OCI-LY1 (cell line): ENCODE measurements at regions not wholly inside any gene's neighbourhood (a gene's known extent, or its start where the extent isn't known, plus 50 kb on each side); places are given as distances from the start of the nearest gene placed in this dataset.

Experiments used
- H2AFZ ChIP-seq: fragments of 200-600 bp; sonication (generic), shearing (Covaris generic); 2 replicates; pipeline ENCODE4 v1.6.0; 2014; ENCODE audit warnings: antibody characterized with exemption, mild to moderate bottlenecking, low read length
- H3F3A ChIP-seq: fragments of 200-600 bp; sonication (generic), shearing (Covaris generic); 2 replicates; pipeline ENCODE4 v1.6.0; 2014; ENCODE audit warnings: mild to moderate bottlenecking, antibody characterized with exemption, low read length, moderate library complexity; ENCODE audit not compliant: insufficient read depth
- H3K27ac ChIP-seq: fragments of 200-600 bp; sonication (generic); 2 replicates; pipeline ENCODE4 v1.5.1; 2014; ENCODE audit warnings: low read length, mixed run types, mild to moderate bottlenecking, low read depth; ENCODE audit not compliant: poor library complexity, severe bottlenecking
- H3K27me3 ChIP-seq: fragments of 200-600 bp; sonication (generic); 2 replicates; pipeline ENCODE4 v1.6.0; 2014; ENCODE audit warnings: antibody characterized with exemption, mild to moderate bottlenecking, low read length, moderate library complexity; ENCODE audit not compliant: insufficient read depth
- H3K36me3 ChIP-seq: fragments of 200-600 bp; sonication (generic); 2 replicates; pipeline ENCODE4 v1.6.1; 2014; ENCODE audit warnings: mild to moderate bottlenecking, antibody characterized with exemption, low read length, moderate library complexity, mixed read lengths; ENCODE audit not compliant: insufficient read depth
- H3K4me1 ChIP-seq: fragments of 200-600 bp; sonication (generic); 2 replicates; pipeline ENCODE4 v1.5.1; 2014; ENCODE audit warnings: mild to moderate bottlenecking, low read length, moderate library complexity; ENCODE audit not compliant: insufficient read depth, severe bottlenecking
- H3K4me2 ChIP-seq: fragments of 200-600 bp; sonication (generic), shearing (Covaris generic); 2 replicates; pipeline ENCODE4 v1.6.1; 2014; ENCODE audit warnings: low read length
- H3K4me3 ChIP-seq: fragments of 200-600 bp; sonication (generic); 2 replicates; pipeline ENCODE4 v1.5.1; 2014; ENCODE audit warnings: low read length, low read depth, mild to moderate bottlenecking, mixed read lengths; ENCODE audit not compliant: poor library complexity, severe bottlenecking
- H3K79me2 ChIP-seq: fragments of 200-600 bp; shearing (Covaris generic); 2 replicates; pipeline ENCODE4 v1.6.1; 2016; ENCODE audit warnings: mixed run types, low read length, mixed read lengths; ENCODE audit not compliant: insufficient read depth
- H3K9ac ChIP-seq: fragments of 200-600 bp; sonication (generic), shearing (Covaris generic); 2 replicates; pipeline ENCODE4 v1.6.1; 2014; ENCODE audit warnings: mild to moderate bottlenecking, low read length, mixed read lengths
- H3K9me2 ChIP-seq: fragments of 200-600 bp; sonication (generic), shearing (Covaris generic); 2 replicates; pipeline ENCODE4 v1.6.1; 2014; ENCODE audit warnings: low read depth, mild to moderate bottlenecking, low read length, mixed read lengths
- H3K9me3 ChIP-seq: fragments of 200-600 bp; shearing (Covaris generic); 2 replicates; pipeline ENCODE4 v1.6.1; 2014; ENCODE audit warnings: low read length, mixed read lengths
- H4K20me1 ChIP-seq: fragments of 200-600 bp; sonication (generic), shearing (Covaris generic); 2 replicates; pipeline ENCODE4 v1.6.0; 2016; ENCODE audit warnings: mild to moderate bottlenecking, low read length; ENCODE audit not compliant: insufficient read depth
- CTCF ChIP-seq: fragments of 200-600 bp; sonication (generic), shearing (Covaris generic); IDR thresholded peaks from 2 replicates; pipeline ENCODE4 v1.5.1; 2017; ENCODE audit warnings: mild to moderate bottlenecking, antibody characterized with exemption, low read length, moderate library complexity, mixed read lengths
- EZH2 ChIP-seq: fragments of 200-600 bp; sonication (generic), shearing (Covaris generic); IDR thresholded peaks from 2 replicates; pipeline ENCODE4 v1.8.0; 2017; ENCODE audit warnings: borderline replicate concordance, mixed run types, mild to moderate bottlenecking, antibody characterized with exemption, low read length, moderate library complexity, mixed read lengths

DNA sequence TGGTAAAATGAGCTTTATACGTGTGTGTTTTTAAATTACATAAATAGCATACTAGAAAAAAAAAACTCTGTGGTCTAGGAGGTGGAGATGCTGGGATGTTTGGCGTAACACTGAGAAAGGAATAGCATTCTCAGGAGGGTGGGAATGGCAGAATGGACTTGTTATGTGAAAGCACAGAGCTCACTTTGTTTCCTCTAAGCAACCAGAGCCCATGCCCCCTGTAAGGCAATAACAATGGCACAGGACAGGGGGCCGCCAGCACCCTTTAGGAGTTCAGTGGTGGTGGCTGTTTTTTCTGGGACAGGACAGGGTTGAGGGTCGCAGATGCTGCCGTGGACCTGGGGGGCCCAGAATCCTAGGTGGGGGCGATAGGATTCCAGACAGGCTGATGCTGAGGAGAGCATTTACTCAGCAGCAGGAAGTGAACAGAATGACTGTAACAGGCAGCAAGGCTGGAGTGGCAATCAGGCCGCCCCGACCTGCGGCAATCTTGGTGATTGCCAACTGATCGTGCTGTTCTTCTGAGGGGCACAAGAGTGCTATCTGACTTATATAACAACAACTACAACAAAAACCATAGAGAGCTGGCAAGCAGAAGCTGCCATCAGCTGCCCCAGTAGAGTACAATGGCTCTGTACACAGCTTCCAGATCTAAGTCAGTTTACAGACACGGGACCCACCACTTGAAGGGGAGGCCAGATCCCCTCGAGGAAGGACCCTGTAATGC, 160.4 kb downstream of the UACA start:
- H4K20me1 ChIP-seq, result no peaks in the 10 kb centered on the region
- no peak for TF ChIP-seq CTCF
- TF ChIP-seq EZH2, result no peak
- H3K9me3 ChIP-seq, result no peaks in the 10 kb centered on the region
- H2AFZ ChIP-seq, result no peak overlapping the region
- H3K27ac ChIP-seq, result no peak overlapping the region
- no peaks in the 10 kb centered on the region for H3K27me3 ChIP-seq
- no peak overlapping the region for H3K4me3 ChIP-seq
- H3K36me3 ChIP-seq, result no peaks in the 10 kb centered on the region
- H3F3A ChIP-seq, result no peaks in the 10 kb centered on the region
- no peaks in the 10 kb centered on the region for H3K9me2 ChIP-seq
- no peaks in the 10 kb centered on the region for H3K79me2 ChIP-seq
- H3K4me1 ChIP-seq, result no peaks in the 10 kb centered on the region
- H3K9ac ChIP-seq, result no peak overlapping the region
- H3K4me2 ChIP-seq, result no peak overlapping the region

GRCh38 chr15:70602281-70602680, 161.1 kb downstream of the UACA start:
- Histone ChIP-seq H3K9ac (no peak overlapping the region), H3K4me3 (no peak overlapping the region), H3F3A (no peaks in the 10 kb centered on the region), H3K9me2 (no peaks in the 10 kb centered on the region), H3K27ac (no peak overlapping the region), H3K4me2 (no peak overlapping the region), H4K20me1 (no peaks in the 10 kb centered on the region), H3K4me1 (no peaks in the 10 kb centered on the region), H3K9me3 (no peaks in the 10 kb centered on the region), H3K36me3 (no peaks in the 10 kb centered on the region), H3K27me3 (no peaks in the 10 kb centered on the region), H2AFZ (no peak overlapping the region), H3K79me2 (no peaks in the 10 kb centered on the region)
- TF ChIP-seq EZH2 (no peak), CTCF (no peak)

DNA sequence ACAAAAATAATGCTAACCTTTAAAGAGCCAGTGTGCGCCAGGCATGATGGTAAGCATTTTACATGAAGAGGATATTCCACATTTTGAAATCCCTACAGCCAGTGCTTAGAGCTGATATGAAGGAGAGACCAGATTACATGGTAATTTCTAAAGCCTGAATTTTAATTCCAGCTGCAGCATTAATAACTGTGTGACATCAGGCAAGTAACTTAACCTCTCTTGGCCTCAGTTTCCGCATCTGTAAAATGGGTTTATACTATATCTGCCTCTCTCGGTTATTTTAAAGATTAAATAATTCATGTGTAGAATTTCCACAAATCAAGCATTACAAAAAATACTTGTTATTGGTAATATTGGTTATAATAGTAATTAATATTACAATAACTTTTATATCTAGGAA, 165.4 kb downstream of the UACA start:
- no peak overlapping the region for H3K9ac ChIP-seq
- no peaks in the 10 kb centered on the region for H3K27me3 ChIP-seq
- H3F3A ChIP-seq, result no peaks in the 10 kb centered on the region
- H3K9me2 ChIP-seq, result no peaks in the 10 kb centered on the region
- H3K36me3 ChIP-seq, result no peaks in the 10 kb centered on the region
- no peak overlapping the region for H3K27ac ChIP-seq
- no peaks in the 10 kb centered on the region for H3K79me2 ChIP-seq
- TF ChIP-seq CTCF (no peak), EZH2 (no peak)
- H4K20me1 ChIP-seq, result no peaks in the 10 kb centered on the region
- H3K9me3 ChIP-seq, result no peaks in the 10 kb centered on the region
- no peak overlapping the region for H3K4me2 ChIP-seq
- no peaks in the 10 kb centered on the region for H3K4me1 ChIP-seq
- H3K4me3 ChIP-seq, result no peak overlapping the region
- no peak overlapping the region for H2AFZ ChIP-seq
